ENCODE measurements at regions not wholly inside any gene's neighbourhood (a gene's known extent, or its start where the extent isn't known, plus 50 kb on each side); places are given as distances from the start of the nearest gene placed in this dataset.
"Not testable (repeated sequence)": the region's sequence is repeated elsewhere in the genome, so short reads cannot be mapped to it uniquely, and the experiment has no call there.

DNA sequence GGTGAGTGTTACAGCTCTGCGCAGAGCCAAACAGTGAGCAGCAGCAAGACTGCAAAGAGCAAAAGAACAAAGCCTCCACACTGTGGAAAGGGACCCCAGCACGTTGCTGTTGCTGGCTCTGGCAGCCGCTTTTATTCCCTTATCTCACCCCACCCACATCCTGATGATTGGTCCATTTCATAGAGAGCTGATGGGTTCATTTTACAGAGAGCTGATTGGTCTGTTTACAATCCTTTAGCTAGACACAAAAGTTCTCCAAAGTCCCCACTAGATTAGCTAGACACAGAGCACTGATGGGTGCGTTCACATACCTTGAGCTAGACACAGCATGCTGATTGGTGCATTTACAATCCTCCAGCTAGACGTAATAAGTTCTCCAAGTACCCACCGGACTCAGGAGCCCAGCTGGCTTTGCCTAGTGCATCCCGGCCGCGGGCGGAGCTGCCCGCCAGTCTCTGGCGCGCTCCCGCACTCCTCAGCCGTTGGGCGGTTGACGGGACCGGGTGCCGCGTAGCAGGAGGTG, 291.4 kb upstream of the PRSS16 start:
- Histone ChIP-seq H3K4me3 (replicated peaks; ENCODE audit: insufficient read depth, low read length) (peak overlapping the region; percentile 42), H3K27ac (replicated peaks) (peak overlapping the region; percentile 81)
- peak; percentile 73 to 83 for DNase-seq (ENCODE audit: low read depth in 1 of 2, low spot score in 1 of 2)
- H3K27me3 ChIP-seq (ENCODE audit: insufficient read depth, poor library complexity, severe bottlenecking), result not testable (repeated sequence)
- TF ChIP-seq POLR2AphosphoS5 (IDR thresholded peaks at IDR 0.05; ENCODE audit: low read depth), result peak; percentile 41; the same call in 1 of the 2 replicates

DNA sequence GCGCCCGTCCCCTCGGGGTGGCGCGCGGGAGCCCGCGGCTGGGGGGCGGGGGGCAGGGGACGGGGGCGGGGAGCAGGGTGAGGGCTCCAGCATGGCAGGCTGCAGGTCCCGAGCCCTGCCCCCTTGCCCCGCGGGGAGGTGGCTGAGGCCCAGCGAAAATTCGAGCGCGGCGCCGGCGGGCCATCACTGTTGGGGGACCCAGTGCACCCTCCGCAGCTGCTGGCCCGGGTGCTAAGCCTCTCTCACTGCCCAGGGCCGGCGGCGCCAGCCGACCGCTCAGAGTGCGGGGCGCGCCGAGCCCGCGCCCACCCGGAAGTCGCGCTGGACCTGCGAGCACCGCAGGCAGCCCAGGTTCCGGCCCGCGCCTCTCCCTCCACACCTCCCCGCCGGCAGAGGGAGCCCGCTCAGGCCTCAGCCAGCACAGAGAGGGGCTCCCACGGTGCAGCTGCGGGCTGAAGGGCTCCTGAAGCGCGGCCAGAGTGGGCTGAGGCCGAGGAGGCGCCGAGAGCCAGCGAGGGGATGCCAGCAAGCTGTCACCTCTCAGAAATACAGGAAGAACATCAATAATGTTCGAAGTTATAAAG, 290.8 kb upstream of the PRSS16 start:
- not testable (repeated sequence) for H3K27me3 ChIP-seq (ENCODE audit: insufficient read depth, poor library complexity, severe bottlenecking)
- DNase-seq (ENCODE audit: low read depth in 1 of 2, low spot score in 1 of 2), result peak; percentile 23 to 90
- peak overlapping the region; percentile 81 for H3K27ac ChIP-seq (replicated peaks)
- 0 out of 2 replicates have a peak, but pooled peaks have one; percentile 35 for TF ChIP-seq POLR2AphosphoS5 (IDR thresholded peaks at IDR 0.05; ENCODE audit: low read depth)
- peak overlapping the region; percentile 42 for H3K4me3 ChIP-seq (replicated peaks; ENCODE audit: insufficient read depth, low read length)

- peak overlapping the region; percentile 81 for H3K27ac ChIP-seq (replicated peaks)
- H3K4me3 ChIP-seq (replicated peaks; ENCODE audit: insufficient read depth, low read length), result peak overlapping the region; percentile 42
- DNase-seq (ENCODE audit: low read depth in 1 of 2, low spot score in 1 of 2), result peak in 1 of 2 experiments; percentile 3
- H3K27me3 ChIP-seq (ENCODE audit: insufficient read depth, poor library complexity, severe bottlenecking), result not testable (repeated sequence)
These were observed 289.9 kb upstream of the PRSS16 start for GRCh38 chr6:26957399-26958127.

DNA sequence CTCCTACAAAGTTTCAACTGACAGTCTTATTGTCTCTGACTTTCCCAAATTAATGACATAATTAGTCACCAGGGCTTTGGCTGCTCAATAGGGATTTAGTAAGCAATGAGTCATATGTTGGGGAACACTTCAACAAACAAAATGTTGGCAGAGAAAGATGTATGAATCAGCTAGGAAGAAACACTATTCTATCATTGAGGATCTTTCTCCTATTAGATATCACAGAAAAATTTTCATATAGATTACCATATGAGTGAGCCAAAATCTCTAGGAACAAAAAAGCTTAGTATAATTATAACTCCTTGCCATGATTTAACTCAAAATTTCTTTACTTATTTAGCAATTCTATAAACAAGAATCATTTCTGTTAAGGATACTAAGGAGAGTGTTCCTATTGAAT, 286.3 kb upstream of the PRSS16 start:
- H3K4me3 ChIP-seq (replicated peaks; ENCODE audit: insufficient read depth, low read length); H3K27ac ChIP-seq (replicated peaks); DNase-seq (ENCODE audit: low read depth in 1 of 2, low spot score in 1 of 2); H3K27me3 ChIP-seq (ENCODE audit: insufficient read depth, poor library complexity, severe bottlenecking): not testable (repeated sequence)

- Histone ChIP-seq H3K27me3 (ENCODE audit: insufficient read depth, poor library complexity, severe bottlenecking) (no peaks in the 10 kb centered on the region), H3K27ac (replicated peaks) (no peak overlapping the region), H3K4me3 (replicated peaks; ENCODE audit: insufficient read depth, low read length) (no peak overlapping the region)
- TF ChIP-seq GABPA (IDR thresholded peaks at IDR 0.05; ENCODE audit: low read depth) (no peak), REST (IDR thresholded peaks at IDR 0.05; ENCODE audit: insufficient replicate concordance, low read depth) (peak; percentile 47)
- DNase-seq (ENCODE audit: low read depth in 1 of 2, low spot score in 1 of 2), result no peak
These were observed 245.1 kb upstream of the PRSS16 start for GRCh38 chr6:27002447-27002846.

- Histone ChIP-seq H3K4me3 (replicated peaks; ENCODE audit: insufficient read depth, low read length) (no peak overlapping the region), H3K27ac (replicated peaks) (no peak overlapping the region), H3K27me3 (ENCODE audit: insufficient read depth, poor library complexity, severe bottlenecking) (no peaks in the 10 kb centered on the region)
- TF ChIP-seq SPI1 (IDR thresholded peaks at IDR 0.05; ENCODE audit: borderline replicate concordance, low read depth) (no peak), POLR2AphosphoS5 (IDR thresholded peaks at IDR 0.05; ENCODE audit: low read depth) (no peak), REST (IDR thresholded peaks at IDR 0.05; ENCODE audit: insufficient replicate concordance, low read depth) (no peak), GABPA (IDR thresholded peaks at IDR 0.05; ENCODE audit: low read depth) (no peak)
- TF ChIP-seq, protein P1, sequence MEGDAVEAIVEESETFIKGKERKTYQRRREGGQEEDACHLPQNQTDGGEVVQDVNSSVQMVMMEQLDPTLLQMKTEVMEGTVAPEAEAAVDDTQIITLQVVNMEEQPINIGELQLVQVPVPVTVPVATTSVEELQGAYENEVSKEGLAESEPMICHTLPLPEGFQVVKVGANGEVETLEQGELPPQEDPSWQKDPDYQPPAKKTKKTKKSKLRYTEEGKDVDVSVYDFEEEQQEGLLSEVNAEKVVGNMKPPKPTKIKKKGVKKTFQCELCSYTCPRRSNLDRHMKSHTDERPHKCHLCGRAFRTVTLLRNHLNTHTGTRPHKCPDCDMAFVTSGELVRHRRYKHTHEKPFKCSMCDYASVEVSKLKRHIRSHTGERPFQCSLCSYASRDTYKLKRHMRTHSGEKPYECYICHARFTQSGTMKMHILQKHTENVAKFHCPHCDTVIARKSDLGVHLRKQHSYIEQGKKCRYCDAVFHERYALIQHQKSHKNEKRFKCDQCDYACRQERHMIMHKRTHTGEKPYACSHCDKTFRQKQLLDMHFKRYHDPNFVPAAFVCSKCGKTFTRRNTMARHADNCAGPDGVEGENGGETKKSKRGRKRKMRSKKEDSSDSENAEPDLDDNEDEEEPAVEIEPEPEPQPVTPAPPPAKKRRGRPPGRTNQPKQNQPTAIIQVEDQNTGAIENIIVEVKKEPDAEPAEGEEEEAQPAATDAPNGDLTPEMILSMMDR (IDR thresholded peaks at IDR 0.05; ENCODE audit: insufficient read depth, low read length), result no peak
- no peak for DNase-seq (ENCODE audit: low read depth in 1 of 2, low spot score in 1 of 2)
These were observed 240.5 kb upstream of the PRSS16 start for GRCh38 chr6:27007020-27007419.

DNA sequence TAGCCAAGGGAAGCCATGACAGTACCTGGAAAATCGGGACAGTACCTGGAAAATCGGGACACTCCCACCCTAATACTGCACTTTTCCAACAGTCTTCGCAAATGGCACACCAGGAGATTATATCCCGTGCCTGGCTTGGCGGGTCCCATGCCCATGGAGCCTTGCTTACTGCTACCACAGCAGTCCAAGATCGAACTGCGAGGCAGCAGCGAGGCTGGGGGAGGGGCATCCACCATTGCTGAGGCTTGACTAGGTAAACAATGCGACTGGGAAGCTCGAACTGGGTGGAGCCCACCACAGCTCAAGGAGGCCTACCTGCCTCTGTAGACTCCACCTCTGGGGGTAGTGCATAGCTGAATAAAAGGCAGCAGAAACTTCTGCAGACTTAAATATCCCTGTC, 238.9 kb upstream of the PRSS16 start:
- H3K27ac ChIP-seq (replicated peaks); DNase-seq (ENCODE audit: low read depth in 1 of 2, low spot score in 1 of 2); H3K27me3 ChIP-seq (ENCODE audit: insufficient read depth, poor library complexity, severe bottlenecking); H3K4me3 ChIP-seq (replicated peaks; ENCODE audit: insufficient read depth, low read length): not testable (repeated sequence)

- H3K27me3 ChIP-seq (ENCODE audit: insufficient read depth, poor library complexity, severe bottlenecking), result not testable (repeated sequence)
These were observed 233.4 kb upstream of the PRSS16 start for GRCh38 chr6:27014053-27014452.

More at GRCh38 chr6:27014053-27014452, 233.4 kb upstream of the PRSS16 start:
- H3K27ac ChIP-seq (replicated peaks); H3K4me3 ChIP-seq (replicated peaks; ENCODE audit: insufficient read depth, low read length); DNase-seq (ENCODE audit: low read depth in 1 of 2, low spot score in 1 of 2): not testable (repeated sequence)

Measured in HL-60 (cell line).